ENCODE measurements at regions not wholly inside any gene's neighbourhood (a gene's known extent, or its start where the extent isn't known, plus 50 kb on each side); places are given as distances from the start of the nearest gene placed in this dataset.

DNA sequence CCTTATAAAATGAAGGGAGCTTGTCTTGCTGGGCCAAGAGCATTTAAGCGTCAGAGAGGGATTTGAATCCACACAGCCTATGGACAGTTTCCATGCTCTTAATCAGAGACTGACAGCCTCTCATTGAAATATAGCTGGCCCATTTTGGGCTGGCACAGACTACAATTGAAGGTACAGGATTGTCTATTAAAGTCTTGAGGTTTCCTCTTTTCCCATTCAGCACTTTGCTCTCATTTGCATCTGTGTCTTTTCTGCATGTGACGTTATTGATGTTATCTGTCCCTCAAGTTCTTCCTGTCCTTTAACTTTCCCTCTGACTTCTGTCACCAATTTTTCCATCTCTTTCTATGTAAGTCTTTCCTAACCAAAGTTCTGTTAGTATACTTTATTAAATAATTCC is 133.3 kb upstream of the SFRP2 start:
- 83% methylated on average over 1 of the region's 2 CpGs for WGBS (ENCODE audit: insufficient coverage)
- intact Hi-C loops (cut with micrococcal nuclease), result no loop called here
- POLR2A ChIA-PET, result no interaction called here
- H3K9me3 Mint-ChIP-seq (ENCODE audit: insufficient read depth), result no peaks in the 10 kb centered on the region
- CTCF ChIA-PET, result no interaction called here
- DNase-seq (no peak), ATAC-seq (ENCODE audit: low read depth) (no peak)
- no peak overlapping the region for H3K27ac Mint-ChIP-seq
- H3K4me3 Mint-ChIP-seq, result no peak overlapping the region
- Histone ChIP-seq H4K20me1 (ENCODE audit: control insufficient read depth, insufficient read depth, low read length, poor library complexity, severe bottlenecking) (no peaks in the 10 kb centered on the region), H3K79me2 (ENCODE audit: control insufficient read depth, insufficient read depth, low read length) (no peaks in the 10 kb centered on the region), H3K27ac (ENCODE audit: low read length in 2 of 2) (no peak overlapping the region), H3K4me2 (replicated peaks; ENCODE audit: low read depth, low read length, poor library complexity, severe bottlenecking) (no peak overlapping the region), H3K27me3 (replicated peaks in 1 of 4; ENCODE audit: control extremely low read depth in 1 of 4, control insufficient read depth in 3 of 4, insufficient read depth in 4 of 4, low read length in 3 of 4) (no peaks in the 10 kb centered on the region), H3K9ac (ENCODE audit: low read length) (no peak overlapping the region), H3K4me1 (ENCODE audit: control insufficient read depth in 2 of 2, insufficient read depth in 2 of 2, low read length in 2 of 2) (no peaks in the 10 kb centered on the region), H3K4me3 (ENCODE audit: control extremely low read depth in 1 of 5, extremely low read depth in 1 of 5, insufficient read depth in 1 of 5, low read depth in 2 of 5, low read length in 4 of 5) (no peak overlapping the region), H3K9me3 (ENCODE audit: control extremely low read depth in 1 of 3, control insufficient read depth in 2 of 3, insufficient read depth in 1 of 3, low read length in 2 of 3) (no peaks in the 10 kb centered on the region), H3K36me3 (replicated peaks in 1 of 2; ENCODE audit: control extremely low read depth in 1 of 2, control insufficient read depth in 1 of 2, extremely low read depth in 1 of 2, insufficient read depth in 2 of 2, low read length in 1 of 2) (no peaks in the 10 kb centered on the region), H2AFZ (ENCODE audit: insufficient read depth, low read depth, low read length, poor library complexity, severe bottlenecking) (no peak overlapping the region)
- TF ChIP-seq, protein P1, sequence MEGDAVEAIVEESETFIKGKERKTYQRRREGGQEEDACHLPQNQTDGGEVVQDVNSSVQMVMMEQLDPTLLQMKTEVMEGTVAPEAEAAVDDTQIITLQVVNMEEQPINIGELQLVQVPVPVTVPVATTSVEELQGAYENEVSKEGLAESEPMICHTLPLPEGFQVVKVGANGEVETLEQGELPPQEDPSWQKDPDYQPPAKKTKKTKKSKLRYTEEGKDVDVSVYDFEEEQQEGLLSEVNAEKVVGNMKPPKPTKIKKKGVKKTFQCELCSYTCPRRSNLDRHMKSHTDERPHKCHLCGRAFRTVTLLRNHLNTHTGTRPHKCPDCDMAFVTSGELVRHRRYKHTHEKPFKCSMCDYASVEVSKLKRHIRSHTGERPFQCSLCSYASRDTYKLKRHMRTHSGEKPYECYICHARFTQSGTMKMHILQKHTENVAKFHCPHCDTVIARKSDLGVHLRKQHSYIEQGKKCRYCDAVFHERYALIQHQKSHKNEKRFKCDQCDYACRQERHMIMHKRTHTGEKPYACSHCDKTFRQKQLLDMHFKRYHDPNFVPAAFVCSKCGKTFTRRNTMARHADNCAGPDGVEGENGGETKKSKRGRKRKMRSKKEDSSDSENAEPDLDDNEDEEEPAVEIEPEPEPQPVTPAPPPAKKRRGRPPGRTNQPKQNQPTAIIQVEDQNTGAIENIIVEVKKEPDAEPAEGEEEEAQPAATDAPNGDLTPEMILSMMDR (IDR thresholded peaks at IDR 0.05), result no peak
- TF ChIP-seq EZH2 (IDR thresholded peaks at IDR 0.05; ENCODE audit: borderline replicate concordance, insufficient read depth, low read depth, low read length, poor library complexity, severe bottlenecking), result no peak
- H3K4me1 Mint-ChIP-seq, result no peaks in the 10 kb centered on the region
- no peaks in the 10 kb centered on the region for H3K27me3 Mint-ChIP-seq

DNA sequence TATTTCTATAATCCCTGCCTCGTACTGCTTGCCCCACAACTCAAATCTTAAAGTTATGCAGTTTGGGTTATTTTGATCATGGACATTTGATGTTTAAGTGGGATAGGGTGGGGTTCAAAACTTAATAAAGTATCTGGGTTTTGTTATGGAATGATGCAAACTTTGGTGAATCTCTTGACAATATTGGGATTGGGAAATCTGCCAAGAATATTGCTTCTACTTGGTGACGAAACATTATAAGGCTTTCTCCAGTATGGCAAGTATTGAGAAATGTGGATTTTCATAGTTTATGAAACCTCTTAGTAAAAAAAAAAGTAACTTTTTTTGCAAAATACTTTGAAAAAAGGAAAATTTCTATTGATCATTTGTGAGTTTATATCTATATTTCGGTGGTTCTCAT is 130.8 kb upstream of the SFRP2 start:
- H3K9me3 Mint-ChIP-seq (ENCODE audit: insufficient read depth), result no peaks in the 10 kb centered on the region
- H3K9me3 ChIP-seq (ENCODE audit: control extremely low read depth in 1 of 3, control insufficient read depth in 2 of 3, insufficient read depth in 1 of 3, low read length in 2 of 3), result no peaks in the 10 kb centered on the region
- H3K4me3 ChIP-seq (ENCODE audit: control extremely low read depth in 1 of 5, extremely low read depth in 1 of 5, insufficient read depth in 1 of 5, low read depth in 2 of 5, low read length in 4 of 5), result no peak overlapping the region
- H3K4me1 ChIP-seq (ENCODE audit: control insufficient read depth in 2 of 2, insufficient read depth in 2 of 2, low read length in 2 of 2), result no peaks in the 10 kb centered on the region
- intact Hi-C loops (cut with micrococcal nuclease), result no loop called here
- H3K27me3 ChIP-seq (replicated peaks in 1 of 4; ENCODE audit: control extremely low read depth in 1 of 4, control insufficient read depth in 3 of 4, insufficient read depth in 4 of 4, low read length in 3 of 4), result no peaks in the 10 kb centered on the region
- 100% methylated on average over 1 of the region's 3 CpGs for WGBS (ENCODE audit: insufficient coverage)
- H3K4me3 Mint-ChIP-seq, result no peak overlapping the region
- CTCF ChIA-PET, result no interaction called here
- H3K36me3 ChIP-seq (replicated peaks in 1 of 2; ENCODE audit: control extremely low read depth in 1 of 2, control insufficient read depth in 1 of 2, extremely low read depth in 1 of 2, insufficient read depth in 2 of 2, low read length in 1 of 2), result no peaks in the 10 kb centered on the region
- peaks cover 6% of the 10 kb centered on the region for H3K27me3 Mint-ChIP-seq
- H3K4me1 Mint-ChIP-seq, result no peaks in the 10 kb centered on the region
- H3K27ac Mint-ChIP-seq, result no peak overlapping the region
- no peak for TF ChIP-seq EZH2 (IDR thresholded peaks at IDR 0.05; ENCODE audit: borderline replicate concordance, insufficient read depth, low read depth, low read length, poor library complexity, severe bottlenecking)
- TF ChIP-seq, protein P1 (IDR thresholded peaks at IDR 0.05), result no peak
- no peaks in the 10 kb centered on the region for H3K79me2 ChIP-seq (ENCODE audit: control insufficient read depth, insufficient read depth, low read length)
- no peak overlapping the region for H2AFZ ChIP-seq (ENCODE audit: insufficient read depth, low read depth, low read length, poor library complexity, severe bottlenecking)
- no peak overlapping the region for H3K27ac ChIP-seq (ENCODE audit: low read length in 2 of 2)
- ATAC-seq (ENCODE audit: low read depth), result no peak
- POLR2A ChIA-PET, result no interaction called here
- no peak for DNase-seq
- no peaks in the 10 kb centered on the region for H4K20me1 ChIP-seq (ENCODE audit: control insufficient read depth, insufficient read depth, low read length, poor library complexity, severe bottlenecking)
- no peak overlapping the region for H3K4me2 ChIP-seq (replicated peaks; ENCODE audit: low read depth, low read length, poor library complexity, severe bottlenecking)
- no peak overlapping the region for H3K9ac ChIP-seq (ENCODE audit: low read length)
